ENCODE measurements at regions not wholly inside any gene's neighbourhood (a gene's known extent, or its start where the extent isn't known, plus 50 kb on each side); places are given as distances from the start of the nearest gene placed in this dataset.
A peak's percentile ranks its signal among the peaks of the same experiment; 100 is the strongest.
"Not testable (repeated sequence)": the region's sequence is repeated elsewhere in the genome, so short reads cannot be mapped to it uniquely, and the experiment has no call there.

- no peak for DNase-seq
Observed at GRCh38 chr12:67457136-67457535, 188.0 kb downstream of the CAND1 start.

GRCh38 chr12:67457778-67458665, 188.9 kb downstream of the CAND1 start:
- peak; percentile 86 to 89 (median 86) for DNase-seq

- no peak for DNase-seq
Observed at GRCh38 chr12:67459173-67459572, 189.4 kb upstream of the DYRK2 start.

GRCh38 chr12:67459578-67459977, 189.0 kb upstream of the DYRK2 start:
- DNase-seq, result no peak

- no peak for DNase-seq
Observed at GRCh38 chr12:67460388-67460787, 188.2 kb upstream of the DYRK2 start.

- no peak for DNase-seq
Observed at GRCh38 chr12:67468549-67469245, 179.8 kb upstream of the DYRK2 start.

GRCh38 chr12:67469666-67470065, 178.9 kb upstream of the DYRK2 start:
- no peak for DNase-seq

GRCh38 chr12:67471810-67472209, 176.7 kb upstream of the DYRK2 start:
- DNase-seq, result no peak

- DNase-seq, result peak in 2 of 3 donors; percentile 32
Observed at GRCh38 chr12:67472539-67472938, 176.0 kb upstream of the DYRK2 start.

- no peak for DNase-seq
Observed at GRCh38 chr12:67474934-67475620, 173.5 kb upstream of the DYRK2 start.

- DNase-seq, result no peak
Observed at GRCh38 chr12:67475725-67476124, 172.8 kb upstream of the DYRK2 start.

- no peak for DNase-seq
Observed at GRCh38 chr12:67477681-67478265, 170.8 kb upstream of the DYRK2 start.

GRCh38 chr12:67482751-67483661, 165.5 kb upstream of the DYRK2 start:
- peak; percentile 61 to 69 (median 68) for DNase-seq

- DNase-seq, result no peak
Observed at GRCh38 chr12:67483871-67484554, 164.5 kb upstream of the DYRK2 start.

GRCh38 chr12:67484791-67485480, 163.6 kb upstream of the DYRK2 start:
- DNase-seq, result no peak

- DNase-seq, result no peak
Observed at GRCh38 chr12:67486671-67487070, 161.9 kb upstream of the DYRK2 start.

GRCh38 chr12:67488349-67488748, 160.2 kb upstream of the DYRK2 start:
- not testable (repeated sequence) for DNase-seq

GRCh38 chr12:67489007-67489406, 159.5 kb upstream of the DYRK2 start:
- no peak for DNase-seq

- no peak for DNase-seq
Observed at GRCh38 chr12:67496581-67496980, 152.0 kb upstream of the DYRK2 start.

GRCh38 chr12:67498991-67499390, 149.6 kb upstream of the DYRK2 start:
- no peak for DNase-seq

- no peak for DNase-seq
Observed at GRCh38 chr12:67501362-67501761, 147.2 kb upstream of the DYRK2 start.
